ENCODE measurements at regions not wholly inside any gene's neighbourhood (a gene's known extent, or its start where the extent isn't known, plus 50 kb on each side); places are given as distances from the start of the nearest gene placed in this dataset.
A peak's percentile ranks its signal among the peaks of the same experiment; 100 is the strongest.

DNA sequence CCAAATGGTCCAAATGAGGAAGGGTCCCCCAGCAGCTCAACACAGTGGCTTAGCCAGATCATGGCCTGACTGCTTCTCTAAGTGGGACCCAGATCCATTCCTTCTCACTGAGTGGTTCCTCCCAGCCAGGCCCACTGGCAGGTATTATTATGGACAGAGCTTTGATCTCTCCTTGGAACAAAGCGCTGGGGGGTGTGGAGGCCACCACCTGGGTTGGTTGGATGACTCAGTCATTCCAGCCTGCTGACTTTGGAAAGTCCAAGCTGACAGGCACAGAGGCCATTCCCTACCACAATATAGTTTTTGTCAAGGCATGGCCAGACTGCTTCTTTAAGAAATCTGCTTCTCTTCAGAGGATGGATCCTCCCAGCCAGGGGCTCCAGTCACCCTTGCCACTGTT is 341.1 kb downstream of the BTG1 start:
- DNase-seq (ENCODE audit: low spot score): no peak

DNA sequence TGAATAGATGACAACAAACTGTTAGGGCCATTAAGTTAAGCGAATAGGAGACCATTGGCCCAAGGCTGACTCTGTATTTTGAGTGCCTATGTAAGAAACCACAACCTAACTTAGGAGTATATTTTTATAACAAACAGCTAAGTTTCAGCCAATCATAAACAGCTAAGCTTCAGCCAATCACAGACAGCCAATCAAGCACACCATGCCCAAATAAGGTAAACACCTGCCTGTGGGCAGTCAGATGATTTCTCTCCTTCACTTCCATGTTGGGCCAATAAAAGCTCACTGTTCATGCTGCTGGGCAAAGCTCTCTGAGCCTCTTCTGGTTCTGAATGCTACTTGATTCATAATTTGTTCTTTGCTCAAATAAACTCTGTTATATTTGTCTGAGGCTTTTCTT is 344.6 kb downstream of the BTG1 start:
- no peak for DNase-seq (ENCODE audit: low spot score)

GRCh38 chr12:91793676-91794075 is 352.0 kb downstream of the BTG1 start:
- no peak for DNase-seq (ENCODE audit: low spot score)

DNA sequence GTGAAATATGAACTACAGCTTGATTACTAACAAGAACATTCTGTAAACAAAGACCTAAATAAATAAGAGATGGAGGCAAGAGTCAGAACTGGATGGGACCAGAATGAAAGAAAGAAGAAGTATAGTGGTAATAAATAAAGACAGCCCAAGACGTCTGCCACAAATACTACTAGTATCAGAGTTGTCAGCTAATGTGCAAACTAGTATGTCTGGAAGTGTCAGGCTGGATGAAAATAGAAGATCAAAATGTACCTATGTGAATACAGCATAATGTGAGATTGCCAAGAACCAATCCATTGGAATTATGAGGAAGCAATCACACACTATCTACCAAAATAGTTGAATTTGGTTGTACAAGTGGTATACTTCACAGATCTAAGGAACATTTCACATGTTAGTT is 353.0 kb downstream of the BTG1 start:
- no peak for DNase-seq (ENCODE audit: low spot score)

DNA sequence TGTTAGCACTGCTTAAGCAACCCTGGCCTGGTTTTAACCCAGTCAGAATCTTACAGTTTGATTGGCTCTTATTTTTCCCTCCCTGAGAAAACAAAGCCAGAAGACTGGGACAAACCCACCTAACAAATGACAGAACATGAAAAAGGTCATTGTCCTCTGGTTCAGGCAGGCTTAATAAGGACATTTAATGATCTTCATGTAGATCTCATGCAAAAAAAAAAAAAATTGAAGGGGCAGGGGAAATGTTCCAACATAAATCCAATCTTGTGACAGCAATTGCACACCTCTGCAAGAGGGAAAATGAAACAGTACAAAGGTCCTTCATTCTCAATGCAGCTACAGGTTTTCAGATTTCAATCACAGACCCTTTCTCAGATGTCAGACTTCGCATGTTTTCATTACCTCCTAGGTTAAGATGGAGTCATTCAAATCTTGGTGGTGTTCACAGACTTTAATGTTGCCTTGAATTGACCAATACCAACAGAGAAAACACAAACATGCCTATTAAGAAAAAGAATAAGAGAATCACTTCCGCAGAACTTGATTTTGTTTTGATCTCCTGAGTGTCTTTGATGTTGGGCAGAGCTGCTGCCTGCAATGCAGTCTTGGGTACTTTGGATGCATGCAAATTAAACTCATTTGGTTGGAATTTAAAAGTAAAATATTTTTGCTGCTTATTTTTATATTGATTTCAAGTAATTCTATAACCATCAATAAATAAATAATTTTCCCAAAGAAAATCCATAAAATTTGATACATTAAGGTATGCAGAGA is 359.0 kb downstream of the BTG1 start:
- no peak for DNase-seq (ENCODE audit: low spot score)

DNA sequence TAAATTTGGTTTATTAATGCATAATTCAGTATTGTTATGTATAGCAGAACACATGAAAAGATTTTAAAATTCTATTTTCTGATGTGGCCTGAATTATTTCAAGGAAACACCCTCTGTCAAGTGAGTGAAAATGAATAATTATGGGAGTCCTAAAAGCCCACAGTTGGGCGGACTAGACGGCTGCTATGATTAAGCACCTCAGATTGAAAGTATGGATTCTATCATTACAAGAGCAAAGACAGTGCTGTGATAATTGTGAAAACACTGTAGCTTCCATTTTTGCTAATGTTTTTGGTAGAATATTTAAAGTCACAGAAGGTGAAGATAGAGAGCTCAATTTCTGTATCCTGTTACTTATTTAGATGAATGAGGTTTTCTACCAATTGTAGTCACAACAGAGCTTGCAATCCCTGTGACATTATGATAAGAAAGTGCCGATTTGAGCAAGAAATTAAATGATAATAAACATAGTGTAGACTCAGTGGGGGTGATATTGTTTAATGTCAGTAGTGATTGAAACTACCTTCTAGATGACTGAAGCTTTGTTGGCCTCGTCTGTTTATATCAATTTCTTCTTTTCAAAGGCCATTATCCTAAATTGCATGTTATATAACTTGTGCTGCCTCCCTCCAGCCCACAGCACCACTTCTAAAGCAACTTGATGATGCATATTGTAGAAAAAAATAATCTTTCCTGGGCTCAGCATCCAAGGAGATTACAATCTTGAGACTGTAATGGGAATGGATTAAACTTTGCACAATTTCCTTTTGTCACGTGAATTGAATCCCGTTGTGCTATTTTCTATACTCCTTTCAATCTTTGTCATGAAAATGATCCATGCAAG is 359.8 kb downstream of the BTG1 start:
- no peak for DNase-seq (ENCODE audit: low spot score)

DNA sequence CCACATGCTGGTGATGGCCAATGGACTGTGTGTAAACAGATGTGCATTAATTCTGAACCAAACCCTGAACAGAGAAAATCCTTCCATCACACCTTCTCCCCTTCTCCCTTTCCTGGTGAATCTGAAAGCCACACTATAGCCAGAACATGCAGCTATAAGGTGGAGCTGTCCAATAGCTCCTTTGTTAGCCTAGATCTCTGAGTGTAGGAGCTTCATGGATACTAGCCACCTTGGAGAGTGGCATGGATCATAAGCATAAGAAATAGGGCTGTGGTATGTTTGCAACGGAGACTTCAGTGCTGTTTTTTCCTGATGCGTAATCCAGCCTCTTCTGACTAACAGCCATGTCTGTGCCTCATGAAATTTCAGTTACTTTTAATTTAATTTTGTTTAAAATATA is 364.5 kb downstream of the BTG1 start:
- DNase-seq (ENCODE audit: low spot score): no peak

DNA sequence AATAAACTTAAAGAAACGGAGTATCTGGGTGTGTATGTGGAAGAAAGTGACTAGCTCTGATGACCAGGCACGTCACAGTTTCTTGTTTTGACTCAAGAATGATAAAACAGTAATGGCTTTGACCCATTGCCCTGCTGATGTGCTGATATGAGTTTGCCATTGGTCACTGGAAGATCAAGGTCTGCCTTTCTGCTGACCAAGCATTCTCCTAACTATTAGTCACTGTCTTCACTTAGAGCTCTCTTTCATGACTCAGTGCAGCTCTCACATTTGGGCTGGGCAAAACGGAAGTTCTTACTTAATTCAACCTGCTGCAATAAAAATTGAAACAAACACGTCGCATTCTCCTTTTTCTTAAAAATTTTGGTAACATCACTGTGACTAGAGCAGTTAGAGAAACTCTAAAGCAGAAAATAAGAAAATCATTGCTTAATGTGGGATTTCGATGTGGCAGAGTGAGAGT is 366.7 kb downstream of the BTG1 start:
- peak; percentile 46 for DNase-seq (ENCODE audit: low spot score)

- no peak for DNase-seq (ENCODE audit: low spot score)
These were observed 367.4 kb downstream of the BTG1 start for GRCh38 chr12:91778091-91778832.

DNA sequence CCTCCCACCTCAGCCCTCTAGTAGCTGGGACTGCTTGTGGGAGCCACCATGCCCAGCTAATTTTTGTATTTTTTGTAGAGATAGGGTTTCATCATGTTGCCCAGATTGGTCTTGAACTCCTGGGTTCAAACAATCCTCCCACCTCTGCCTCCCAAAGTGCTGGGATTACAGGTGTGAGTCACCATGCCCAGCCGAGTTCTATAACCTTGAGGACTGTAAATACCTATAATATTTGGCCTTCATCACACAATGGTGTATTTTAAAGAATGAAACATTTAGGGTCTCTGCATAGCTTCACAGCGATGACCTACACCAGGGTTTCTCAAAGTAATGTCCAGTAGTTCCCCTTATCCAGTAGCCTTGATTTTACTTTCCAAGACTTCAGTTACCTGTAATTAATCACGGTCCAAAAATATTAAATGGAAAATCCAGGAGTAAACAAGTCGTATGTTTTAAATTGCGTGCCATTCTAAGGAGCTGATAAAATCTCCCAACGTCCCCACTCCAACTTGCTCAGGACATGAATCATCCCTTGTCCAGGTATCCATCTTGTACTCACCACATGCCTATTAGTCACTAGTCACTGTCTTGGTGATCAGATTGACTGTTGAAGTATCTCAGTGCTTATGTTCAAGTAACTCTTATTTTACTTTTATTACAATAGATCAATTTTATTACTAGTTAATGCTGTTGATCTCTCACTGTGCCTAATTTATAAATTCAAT is 368.2 kb downstream of the BTG1 start:
- no peak for DNase-seq (ENCODE audit: low spot score)

GRCh38 chr12:91774434-91774921 is 371.2 kb downstream of the BTG1 start:
- DNase-seq (ENCODE audit: low spot score): no peak

GRCh38 chr12:91773749-91774429 is 371.8 kb downstream of the BTG1 start:
- no peak for DNase-seq (ENCODE audit: low spot score)

GRCh38 chr12:91772411-91772810 is 373.2 kb downstream of the BTG1 start:
- no peak for DNase-seq (ENCODE audit: low spot score)

GRCh38 chr12:91769736-91770135 is 375.9 kb downstream of the BTG1 start:
- DNase-seq (ENCODE audit: low spot score): no peak

DNA sequence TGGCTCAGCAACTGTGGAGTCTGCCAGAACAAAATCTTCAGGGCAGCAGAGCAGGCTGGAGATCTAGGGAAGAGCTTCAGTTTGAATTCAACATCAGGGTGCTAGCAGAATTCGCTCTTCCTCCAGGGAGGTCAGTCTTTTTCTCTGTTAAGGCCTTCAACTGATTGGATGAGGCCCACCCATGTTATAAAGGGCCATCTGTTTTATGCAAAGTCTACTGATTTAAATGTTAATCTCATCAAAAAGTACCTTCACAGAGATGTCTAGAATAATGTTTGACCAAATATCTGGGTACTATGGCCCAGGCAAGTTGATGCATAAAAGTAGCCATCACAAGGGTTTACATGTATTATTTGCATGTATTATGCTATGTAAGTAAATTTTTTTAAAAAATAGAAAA is 378.4 kb downstream of the BTG1 start:
- no peak for DNase-seq (ENCODE audit: low spot score)

- no peak for DNase-seq (ENCODE audit: low spot score)
These were observed 379.2 kb downstream of the BTG1 start for GRCh38 chr12:91766454-91766853.

- DNase-seq (ENCODE audit: low spot score): no peak
These were observed 381.8 kb downstream of the BTG1 start for GRCh38 chr12:91763654-91764370.

DNA sequence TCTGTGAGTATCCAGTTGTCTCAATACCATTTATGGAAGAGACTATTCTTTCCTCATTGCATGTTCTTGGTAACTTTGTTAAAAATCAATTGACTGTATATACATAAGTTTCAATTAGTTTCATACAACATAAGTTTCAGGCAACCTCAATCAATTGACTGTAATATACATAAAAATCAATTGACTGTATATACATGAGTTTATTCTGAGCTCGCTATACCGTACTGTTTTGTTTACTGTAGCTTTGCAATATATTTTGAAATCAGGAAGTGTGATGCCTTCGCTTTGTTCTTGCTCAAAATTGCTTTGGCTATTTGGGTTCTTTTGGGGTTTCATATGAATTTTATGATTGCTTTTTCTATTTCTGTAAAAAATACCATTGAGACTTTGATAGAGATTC is 392.0 kb downstream of the BTG1 start:
- DNase-seq (ENCODE audit: low spot score): no peak

DNA sequence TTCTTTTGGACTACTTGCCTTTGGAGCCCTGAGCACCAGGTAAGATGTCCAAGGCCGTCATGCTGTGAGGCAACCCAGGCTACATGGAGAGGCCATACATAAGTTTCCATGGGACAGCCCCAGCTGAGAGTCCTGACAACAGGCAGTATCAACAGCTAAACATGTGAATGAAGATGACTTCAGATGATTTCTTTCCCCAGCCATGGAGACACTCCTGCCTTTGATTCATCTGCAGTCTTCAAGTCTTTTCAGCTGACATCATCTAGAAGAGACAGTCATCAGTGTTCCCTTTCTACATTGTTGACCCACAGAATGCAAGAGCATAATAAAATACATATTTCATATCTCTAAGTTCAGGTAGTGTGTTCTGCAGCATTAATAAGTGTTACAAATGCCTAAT is 398.7 kb downstream of the BTG1 start:
- no peak for DNase-seq (ENCODE audit: low spot score)

DNA sequence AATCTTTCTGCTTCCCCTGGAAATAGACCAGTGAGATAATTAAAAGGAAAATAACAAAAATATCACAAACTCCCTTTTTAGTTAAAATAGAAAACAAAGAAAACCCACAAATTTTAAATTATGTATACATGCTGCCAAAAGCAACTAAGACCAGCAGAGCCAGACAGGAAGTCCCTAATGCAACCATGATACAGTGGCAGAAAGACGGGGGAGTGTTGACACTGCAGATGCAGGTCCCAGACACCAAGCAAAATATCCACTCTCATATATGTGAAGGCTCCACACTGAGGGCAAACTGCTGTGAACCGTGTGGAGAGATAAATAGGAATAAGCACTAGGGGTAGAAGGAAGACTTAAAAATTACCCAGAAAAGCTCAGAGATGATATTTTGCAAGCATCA is 401.0 kb downstream of the BTG1 start:
- DNase-seq (ENCODE audit: low spot score): no peak
